ENCODE measurements at regions not wholly inside any gene's neighbourhood (a gene's known extent, or its start where the extent isn't known, plus 50 kb on each side); places are given as distances from the start of the nearest gene placed in this dataset.

DNA sequence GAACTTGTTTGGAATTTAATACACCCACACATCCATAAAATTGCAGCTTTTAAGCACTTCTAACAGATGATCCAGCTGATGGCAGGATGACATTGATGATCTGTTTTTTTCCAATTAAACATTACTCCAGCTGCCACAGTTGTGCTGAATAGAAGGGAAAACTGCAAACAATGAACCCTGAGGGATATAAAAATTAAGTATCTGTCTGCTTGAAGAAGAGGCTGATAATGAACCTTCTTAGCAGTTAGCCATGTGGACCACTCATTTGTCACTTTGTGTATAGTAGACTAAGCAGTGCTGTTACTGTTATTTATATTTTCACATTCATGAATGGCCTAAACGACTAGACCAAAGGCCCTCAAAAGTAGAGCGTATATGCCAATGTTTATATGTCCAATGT, 1201.0 kb upstream of the LRRTM1 start:
- Histone ChIP-seq H3K9me3 (replicated peaks; ENCODE audit: insufficient read depth, low read length) (no peaks in the 10 kb centered on the region), H3K4me3 (ENCODE audit: low read length) (no peak overlapping the region), H3K9ac (ENCODE audit: low read length) (no peak overlapping the region), H3F3A (ENCODE audit: insufficient read depth, low read length) (no peaks in the 10 kb centered on the region), H3K4me2 (ENCODE audit: low read depth, low read length) (no peak overlapping the region), H3K79me2 (ENCODE audit: low read length) (no peaks in the 10 kb centered on the region), H3K36me3 (replicated peaks; ENCODE audit: insufficient read depth, low read length) (no peaks in the 10 kb centered on the region), H4K20me1 (ENCODE audit: insufficient read depth, low read length) (no peaks in the 10 kb centered on the region), H3K9me2 (replicated peaks; ENCODE audit: insufficient read depth, low read length) (no peaks in the 10 kb centered on the region), H3K27me3 (replicated peaks; ENCODE audit: insufficient read depth, low read length) (no peaks in the 10 kb centered on the region), H2AFZ (ENCODE audit: low read length) (no peak overlapping the region), H3K4me1 (ENCODE audit: low read length) (no peaks in the 10 kb centered on the region), H3K27ac (ENCODE audit: low read length) (no peak overlapping the region)
- no peak for TF ChIP-seq EZH2 (optimal IDR thresholded peaks at IDR 0.05; ENCODE audit: low read depth, low read length)
- no peak for TF ChIP-seq EZH2phosphoT487 (IDR thresholded peaks at IDR 0.05; ENCODE audit: low read length)
- TF ChIP-seq, protein P1, sequence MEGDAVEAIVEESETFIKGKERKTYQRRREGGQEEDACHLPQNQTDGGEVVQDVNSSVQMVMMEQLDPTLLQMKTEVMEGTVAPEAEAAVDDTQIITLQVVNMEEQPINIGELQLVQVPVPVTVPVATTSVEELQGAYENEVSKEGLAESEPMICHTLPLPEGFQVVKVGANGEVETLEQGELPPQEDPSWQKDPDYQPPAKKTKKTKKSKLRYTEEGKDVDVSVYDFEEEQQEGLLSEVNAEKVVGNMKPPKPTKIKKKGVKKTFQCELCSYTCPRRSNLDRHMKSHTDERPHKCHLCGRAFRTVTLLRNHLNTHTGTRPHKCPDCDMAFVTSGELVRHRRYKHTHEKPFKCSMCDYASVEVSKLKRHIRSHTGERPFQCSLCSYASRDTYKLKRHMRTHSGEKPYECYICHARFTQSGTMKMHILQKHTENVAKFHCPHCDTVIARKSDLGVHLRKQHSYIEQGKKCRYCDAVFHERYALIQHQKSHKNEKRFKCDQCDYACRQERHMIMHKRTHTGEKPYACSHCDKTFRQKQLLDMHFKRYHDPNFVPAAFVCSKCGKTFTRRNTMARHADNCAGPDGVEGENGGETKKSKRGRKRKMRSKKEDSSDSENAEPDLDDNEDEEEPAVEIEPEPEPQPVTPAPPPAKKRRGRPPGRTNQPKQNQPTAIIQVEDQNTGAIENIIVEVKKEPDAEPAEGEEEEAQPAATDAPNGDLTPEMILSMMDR (IDR thresholded peaks at IDR 0.05; ENCODE audit: low read length), result no peak
- DNase-seq, result no peak

DNA sequence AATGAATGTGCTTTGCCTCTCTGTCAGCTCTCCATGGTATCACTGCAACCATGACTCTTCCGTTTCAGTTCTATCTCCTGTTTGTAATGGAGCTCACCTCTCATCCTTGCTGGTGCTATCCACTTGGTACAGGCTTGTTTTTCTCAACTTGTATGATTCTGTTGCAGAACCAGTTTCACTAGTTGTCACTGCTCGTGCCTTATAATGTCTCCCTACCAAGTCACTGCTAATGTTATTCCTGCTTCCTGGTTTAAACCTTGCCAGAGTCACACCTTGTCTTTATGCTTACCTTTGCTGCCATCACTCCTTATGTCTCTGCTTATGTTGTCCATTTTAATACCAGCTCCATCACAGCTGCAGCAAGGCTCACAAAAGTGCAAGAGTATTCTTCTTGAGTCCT, 1191.0 kb upstream of the LRRTM1 start:
- Histone ChIP-seq H3K36me3 (replicated peaks; ENCODE audit: insufficient read depth, low read length) (no peaks in the 10 kb centered on the region), H3F3A (ENCODE audit: insufficient read depth, low read length) (no peaks in the 10 kb centered on the region), H2AFZ (ENCODE audit: low read length) (no peak overlapping the region), H3K9me2 (replicated peaks; ENCODE audit: insufficient read depth, low read length) (no peaks in the 10 kb centered on the region), H3K9ac (ENCODE audit: low read length) (no peak overlapping the region), H3K27me3 (replicated peaks; ENCODE audit: insufficient read depth, low read length) (no peaks in the 10 kb centered on the region), H3K27ac (ENCODE audit: low read length) (no peak overlapping the region), H3K4me2 (ENCODE audit: low read depth, low read length) (no peak overlapping the region), H3K79me2 (ENCODE audit: low read length) (no peaks in the 10 kb centered on the region), H4K20me1 (ENCODE audit: insufficient read depth, low read length) (no peaks in the 10 kb centered on the region), H3K4me1 (ENCODE audit: low read length) (no peaks in the 10 kb centered on the region), H3K4me3 (ENCODE audit: low read length) (no peak overlapping the region), H3K9me3 (replicated peaks; ENCODE audit: insufficient read depth, low read length) (no peaks in the 10 kb centered on the region)
- no peak for DNase-seq
- TF ChIP-seq EZH2 (optimal IDR thresholded peaks at IDR 0.05; ENCODE audit: low read depth, low read length) (no peak), EZH2phosphoT487 (IDR thresholded peaks at IDR 0.05; ENCODE audit: low read length) (no peak)
- TF ChIP-seq, protein P1 (IDR thresholded peaks at IDR 0.05; ENCODE audit: low read length), result no peak

DNA sequence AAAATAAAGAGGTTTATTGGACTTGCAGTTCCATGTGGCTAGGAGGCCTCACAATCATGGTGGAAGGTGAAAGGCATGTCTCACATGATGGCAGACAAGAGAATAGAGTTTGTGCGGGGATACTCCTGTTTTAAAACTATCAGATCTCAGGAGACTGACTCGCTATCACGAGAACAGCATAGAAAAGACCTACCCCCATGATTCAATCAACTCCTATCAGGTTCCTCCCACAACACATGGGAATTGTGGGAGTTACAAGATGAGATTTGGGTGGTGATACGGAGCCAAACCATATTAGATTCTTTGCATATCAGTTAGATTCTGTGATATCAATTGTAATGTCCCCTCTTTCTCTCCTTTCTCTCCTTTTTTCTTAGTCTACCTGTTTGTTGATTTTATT, 1178.7 kb upstream of the LRRTM1 start:
- H3K9me3 ChIP-seq (replicated peaks; ENCODE audit: insufficient read depth, low read length), result no peaks in the 10 kb centered on the region

More for the DNA sequence above, 1178.7 kb upstream of the LRRTM1 start:
- Histone ChIP-seq H3K4me3 (ENCODE audit: low read length) (no peak overlapping the region), H3K27me3 (replicated peaks; ENCODE audit: insufficient read depth, low read length) (no peaks in the 10 kb centered on the region), H3K9me2 (replicated peaks; ENCODE audit: insufficient read depth, low read length) (no peaks in the 10 kb centered on the region), H3K4me2 (ENCODE audit: low read depth, low read length) (no peak overlapping the region), H2AFZ (ENCODE audit: low read length) (no peak overlapping the region), H3F3A (ENCODE audit: insufficient read depth, low read length) (no peaks in the 10 kb centered on the region), H3K79me2 (ENCODE audit: low read length) (no peaks in the 10 kb centered on the region), H4K20me1 (ENCODE audit: insufficient read depth, low read length) (no peaks in the 10 kb centered on the region), H3K9ac (ENCODE audit: low read length) (no peak overlapping the region), H3K4me1 (ENCODE audit: low read length) (no peaks in the 10 kb centered on the region), H3K36me3 (replicated peaks; ENCODE audit: insufficient read depth, low read length) (no peaks in the 10 kb centered on the region), H3K27ac (ENCODE audit: low read length) (no peak overlapping the region)
- no peak for DNase-seq
- TF ChIP-seq, protein P1 (IDR thresholded peaks at IDR 0.05; ENCODE audit: low read length), result no peak
- no peak for TF ChIP-seq EZH2phosphoT487 (IDR thresholded peaks at IDR 0.05; ENCODE audit: low read length)
